ENCODE measurements at regions not wholly inside any gene's neighbourhood (a gene's known extent, or its start where the extent isn't known, plus 50 kb on each side); places are given as distances from the start of the nearest gene placed in this dataset.
"Not testable (repeated sequence)": the region's sequence is repeated elsewhere in the genome, so short reads cannot be mapped to it uniquely, and the experiment has no call there.

DNA sequence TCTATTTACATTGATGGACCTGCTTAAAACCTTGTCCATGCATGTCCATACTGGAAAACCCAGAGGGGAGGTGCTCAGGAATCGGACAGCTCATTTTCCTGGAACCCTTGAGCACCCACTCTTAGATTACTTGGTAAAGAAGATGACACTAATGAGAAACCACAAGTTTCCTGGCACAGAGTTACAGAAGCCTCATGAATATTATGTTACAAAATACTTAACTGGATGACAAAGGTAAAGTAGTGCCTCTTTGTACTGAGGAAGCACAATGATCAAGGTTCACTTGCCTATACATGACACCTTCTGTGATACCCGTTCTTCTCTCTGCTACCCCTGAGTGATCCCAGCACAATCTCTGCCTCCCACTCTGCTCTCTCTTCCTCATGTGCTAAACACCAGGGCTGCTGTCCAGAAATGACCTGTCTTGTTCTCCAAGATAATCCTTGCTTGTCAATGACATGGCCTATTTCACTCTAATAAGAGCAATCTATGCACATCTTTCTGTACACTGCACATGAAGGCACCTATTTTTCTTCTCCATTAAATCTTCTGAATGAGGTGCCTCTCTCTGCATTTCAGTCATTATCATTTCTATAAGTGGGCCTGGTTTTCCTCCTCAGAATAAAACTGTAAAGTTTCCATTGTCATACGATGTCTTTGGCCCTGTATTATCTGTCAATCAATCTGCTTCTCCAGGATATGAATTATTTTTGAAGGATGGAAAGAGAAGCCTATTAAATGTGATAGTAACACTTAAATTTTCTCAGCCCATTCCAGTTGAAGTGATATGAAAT, 684.0 kb upstream of the ACO1 start:
- no peak for DNase-seq

DNA sequence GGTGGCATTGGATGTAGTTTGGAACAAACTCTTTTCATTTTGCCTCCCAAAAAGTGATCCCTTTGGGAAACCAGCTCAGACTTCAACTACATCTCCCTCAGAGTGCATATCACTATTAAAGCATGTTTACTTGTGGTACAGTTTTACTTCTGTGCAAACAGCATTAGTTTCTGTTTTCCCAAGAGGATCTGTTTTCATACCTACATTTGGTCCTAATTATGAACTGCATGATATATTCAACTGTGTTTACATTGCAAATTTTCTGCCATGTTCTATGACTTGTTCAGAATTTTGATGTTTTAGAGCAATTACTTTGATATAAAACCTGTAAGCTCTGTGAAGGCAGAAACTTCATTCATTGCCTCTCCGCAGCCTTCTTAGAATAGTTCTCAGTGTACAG, 681.5 kb upstream of the ACO1 start:
- DNase-seq: no peak

DNA sequence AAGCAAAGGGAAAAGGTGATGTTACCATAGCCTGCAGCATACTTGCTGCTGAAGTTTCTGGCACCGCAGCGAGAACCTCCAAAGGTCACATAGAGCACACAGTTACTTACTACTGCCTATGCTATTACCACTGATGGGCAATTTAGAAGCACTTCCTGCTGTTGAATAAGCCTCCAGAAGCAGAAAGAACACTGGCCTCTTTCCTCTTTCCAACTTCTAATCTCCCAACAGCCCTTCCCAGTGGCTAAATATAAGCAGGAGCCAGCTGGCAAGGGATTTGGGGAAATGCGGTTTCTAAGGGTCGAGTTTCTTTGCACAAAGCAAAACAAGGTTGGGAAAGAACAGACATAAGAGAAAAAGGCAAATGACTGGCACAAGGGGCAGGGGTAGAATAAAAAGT, 669.2 kb upstream of the ACO1 start:
- DNase-seq: no peak

DNA sequence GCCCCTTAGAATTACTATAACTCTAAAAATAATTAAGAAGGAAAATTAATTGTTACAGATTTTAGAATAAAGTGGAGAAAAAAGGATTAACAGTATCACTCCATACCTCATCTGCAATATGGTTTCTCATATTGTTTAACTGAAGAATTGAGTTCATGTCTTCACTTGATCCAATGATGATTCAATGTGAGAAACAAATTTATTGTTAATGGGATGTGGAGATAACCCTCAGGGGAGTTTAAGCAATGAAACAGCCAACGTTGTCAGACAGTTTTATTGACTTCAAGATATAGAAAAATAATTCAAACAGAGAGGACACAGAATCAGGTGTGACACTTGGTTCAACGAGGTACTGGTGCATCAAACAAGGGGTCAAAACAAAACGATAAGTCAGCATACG, 665.2 kb upstream of the ACO1 start:
- no peak for DNase-seq

DNA sequence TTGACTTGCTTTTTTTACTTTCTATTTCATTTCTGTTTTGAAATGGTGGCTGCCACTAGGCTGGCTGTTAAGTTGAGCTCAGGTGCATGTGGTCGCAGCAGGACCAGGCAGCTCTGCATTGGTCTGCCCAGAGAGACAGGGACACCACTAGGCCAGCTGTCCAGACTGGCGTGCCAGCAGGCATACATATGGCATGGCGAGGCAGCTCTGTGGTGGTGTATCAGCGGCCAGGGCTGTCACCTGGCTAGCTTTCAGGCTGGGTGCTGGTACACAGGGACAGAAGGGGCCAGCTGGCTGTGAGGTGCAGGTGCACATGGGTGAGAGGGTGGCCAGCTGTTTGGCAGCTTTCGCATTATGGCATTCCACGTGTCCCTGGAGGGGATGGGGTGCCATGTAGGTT, 654.0 kb upstream of the ACO1 start:
- DNase-seq: no peak

DNA sequence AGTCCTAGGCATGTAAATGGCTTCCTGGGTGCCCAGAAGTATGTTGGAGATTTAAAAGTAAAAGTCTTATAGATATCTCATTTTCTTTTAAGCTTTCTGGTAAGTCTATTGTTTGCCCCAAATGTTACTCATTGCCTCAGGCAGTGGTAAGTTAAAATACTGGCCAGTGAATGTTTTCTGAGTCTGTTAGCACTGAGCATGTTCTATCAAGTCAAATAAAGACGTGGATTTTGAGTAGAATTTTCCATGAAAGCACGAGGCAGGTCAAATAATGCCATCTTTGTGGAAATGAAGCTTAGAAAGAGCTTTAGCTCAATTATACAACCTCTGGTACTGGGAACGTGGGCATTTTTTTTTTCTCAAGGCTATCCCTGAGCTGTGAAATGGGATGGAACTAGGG, 651.3 kb upstream of the ACO1 start:
- no peak for DNase-seq

DNA sequence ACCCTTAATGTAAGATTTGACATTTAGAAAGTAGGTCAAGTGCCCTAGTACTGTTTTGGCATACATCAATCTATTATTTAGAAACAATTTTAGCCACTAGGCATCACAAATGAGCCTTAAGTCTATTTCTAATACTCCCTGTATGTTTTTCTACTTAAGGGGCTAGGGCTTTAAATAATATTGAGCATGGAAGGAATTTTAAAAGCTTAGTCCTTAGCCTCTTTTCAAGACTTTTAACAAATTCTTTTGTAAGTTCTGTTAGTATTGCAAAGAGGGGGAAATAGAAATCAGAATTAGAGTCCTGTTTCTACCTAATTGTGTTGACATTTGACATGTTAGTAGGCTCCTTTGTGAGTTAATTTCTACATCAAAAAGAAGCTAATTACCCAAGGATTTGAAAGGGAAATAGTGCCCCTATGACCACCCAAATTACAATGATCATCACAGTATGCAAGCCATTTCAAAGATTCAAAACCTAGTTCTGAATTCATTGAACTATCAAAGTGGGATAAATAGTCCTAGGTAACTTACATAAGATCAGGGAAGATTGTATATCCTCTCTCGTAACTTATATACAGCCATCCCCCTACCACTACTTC, 647.8 kb upstream of the ACO1 start:
- no peak for DNase-seq

DNA sequence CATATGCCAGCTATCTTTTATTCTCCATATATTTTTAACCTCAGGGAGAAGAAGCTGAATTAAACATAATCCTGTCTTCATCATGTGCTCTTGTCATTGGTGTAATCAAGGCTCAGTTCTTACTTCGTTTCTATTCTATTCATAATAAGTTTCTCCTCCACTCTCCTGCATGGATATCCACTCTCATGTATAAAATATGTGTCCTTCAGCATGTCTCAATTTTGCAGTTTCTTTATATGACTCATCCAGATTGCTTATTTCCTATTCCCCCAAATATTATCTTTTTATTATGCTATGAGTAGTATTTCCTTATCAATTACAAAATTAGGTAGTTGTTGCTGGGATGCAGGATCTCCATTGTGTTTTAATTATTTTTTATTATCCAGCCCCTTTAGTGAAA, 643.7 kb upstream of the ACO1 start:
- no peak for DNase-seq

DNA sequence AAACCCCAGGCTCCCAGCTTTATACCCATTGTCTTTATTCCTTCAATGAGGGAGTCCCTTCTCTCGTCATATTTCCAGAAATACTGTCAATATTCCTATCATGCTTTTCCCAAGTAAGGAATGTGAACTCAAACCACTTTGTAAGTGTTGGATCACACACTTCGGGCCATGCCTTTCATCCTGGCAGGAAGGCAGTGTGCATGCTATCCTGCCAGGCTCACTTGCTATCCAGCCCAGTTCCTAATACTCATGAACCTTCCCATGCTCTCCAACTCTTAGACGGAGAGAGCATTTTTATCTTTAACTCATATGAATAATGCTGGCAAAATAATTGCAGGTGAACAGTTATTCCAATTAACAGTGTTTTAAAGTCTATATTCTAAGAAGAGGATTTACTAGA, 639.9 kb upstream of the ACO1 start:
- DNase-seq: no peak

DNA sequence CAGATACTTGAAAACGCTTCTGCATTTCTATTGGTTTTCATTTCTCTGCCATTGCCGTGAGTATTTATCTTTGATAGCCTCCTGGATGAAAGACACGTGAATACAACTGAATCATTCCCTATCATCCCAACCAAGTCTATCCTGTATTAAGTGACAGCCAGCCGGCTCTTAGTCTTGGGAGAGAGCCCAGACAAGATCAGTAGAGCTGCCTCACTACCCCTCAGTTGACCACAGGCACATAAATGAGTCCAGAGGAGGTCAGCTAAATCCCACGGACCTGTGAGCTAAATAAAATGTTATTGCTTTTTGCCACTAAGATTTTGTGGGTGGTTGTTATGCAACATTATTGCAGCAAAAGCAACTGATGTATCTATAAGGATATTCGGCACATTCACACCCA, 639.0 kb upstream of the ACO1 start:
- DNase-seq: no peak

DNA sequence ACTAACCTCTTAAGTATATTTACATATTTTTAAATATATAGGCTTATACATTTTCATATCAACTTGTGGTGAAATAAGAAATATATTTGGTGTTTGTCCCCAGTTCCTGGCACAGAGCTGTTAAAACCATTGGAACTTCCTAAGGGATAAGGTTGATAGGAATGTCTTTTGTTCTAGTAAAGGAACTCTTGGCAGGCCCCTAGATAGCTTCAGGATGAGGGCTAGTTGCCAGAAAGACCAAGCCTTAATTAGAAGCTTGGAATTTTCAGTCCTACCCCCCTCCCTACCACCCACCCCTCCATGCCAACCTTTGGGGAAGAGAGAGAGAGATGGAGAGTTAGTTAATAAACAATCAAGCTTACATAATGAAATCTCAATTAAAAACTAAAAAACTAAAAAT, 638.6 kb upstream of the ACO1 start:
- no peak for DNase-seq

DNA sequence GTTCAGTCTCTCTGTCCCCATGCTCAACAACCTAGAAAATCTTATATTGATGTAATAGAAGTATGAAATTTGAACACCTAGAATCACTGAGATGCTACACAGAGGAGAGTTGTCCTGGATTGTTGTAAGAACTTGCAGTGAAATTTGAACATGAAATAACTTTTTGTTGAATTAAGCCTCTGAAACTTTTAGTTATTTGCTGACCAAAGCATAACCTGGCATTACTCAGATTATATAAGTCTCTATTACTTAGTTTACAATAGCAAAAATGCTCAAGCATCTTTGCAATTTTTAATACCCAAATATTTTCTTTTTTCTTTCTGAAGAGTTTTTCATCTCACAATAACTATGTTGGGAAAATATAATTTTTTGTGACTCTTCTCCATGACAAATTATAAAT, 630.7 kb upstream of the ACO1 start:
- no peak for DNase-seq

DNA sequence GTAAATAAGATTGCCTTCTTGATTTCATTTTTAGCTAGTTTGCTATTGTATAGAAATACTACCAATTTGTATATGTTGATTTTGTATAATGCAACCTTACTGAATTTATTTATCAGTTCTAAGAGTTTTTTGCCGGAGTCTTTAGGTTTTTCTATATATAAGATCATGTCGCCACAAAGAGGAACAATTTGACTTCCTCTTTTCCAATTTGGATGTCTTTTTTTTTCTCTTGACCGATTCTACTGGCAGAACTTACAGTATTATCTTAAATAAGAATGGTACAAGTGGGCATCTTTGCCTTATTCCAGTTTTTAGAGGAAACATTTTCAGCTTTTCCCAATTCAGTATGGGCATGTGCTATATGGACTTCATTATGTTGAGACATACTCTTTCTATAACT, 624.7 kb upstream of the ACO1 start:
- DNase-seq: no peak

DNA sequence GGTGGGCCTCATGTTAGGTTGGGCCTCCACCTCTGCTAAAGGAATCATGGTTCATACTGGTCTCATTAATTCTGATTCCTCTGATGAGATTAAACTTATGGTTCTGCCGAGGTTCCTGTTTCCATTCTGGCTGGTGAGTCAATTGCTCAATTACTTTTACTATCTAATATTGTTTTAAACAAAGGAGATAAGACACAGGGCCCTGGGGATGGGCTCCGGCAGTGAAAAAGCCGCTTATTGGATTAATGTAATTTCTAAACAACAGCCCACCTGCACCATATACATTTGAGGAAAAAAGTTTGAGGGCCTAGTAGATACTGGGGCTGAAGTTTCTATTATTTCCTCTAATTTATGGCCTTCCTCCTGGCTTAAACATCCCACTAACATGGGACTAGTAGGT, 610.4 kb upstream of the ACO1 start:
- not testable (repeated sequence) for DNase-seq

DNA sequence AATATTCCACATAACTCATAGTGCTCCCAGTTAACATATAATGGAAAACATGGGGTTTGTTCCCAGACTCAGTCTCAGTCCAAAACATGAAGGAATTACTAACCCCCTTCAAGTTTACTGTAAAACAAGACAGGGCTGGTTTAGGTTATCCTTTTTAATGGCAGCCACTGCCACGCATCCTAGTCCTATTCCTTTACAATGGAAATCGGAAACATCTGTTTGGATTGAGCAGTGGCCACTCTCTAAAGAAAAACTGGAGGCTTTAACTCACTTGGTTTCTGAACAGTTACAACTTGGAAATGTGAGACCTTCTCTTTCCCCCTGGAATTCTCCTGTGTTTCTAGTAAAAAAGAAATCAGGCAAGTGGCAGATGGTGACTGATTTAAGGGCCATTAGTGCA, 609.9 kb upstream of the ACO1 start:
- DNase-seq: no peak

DNA sequence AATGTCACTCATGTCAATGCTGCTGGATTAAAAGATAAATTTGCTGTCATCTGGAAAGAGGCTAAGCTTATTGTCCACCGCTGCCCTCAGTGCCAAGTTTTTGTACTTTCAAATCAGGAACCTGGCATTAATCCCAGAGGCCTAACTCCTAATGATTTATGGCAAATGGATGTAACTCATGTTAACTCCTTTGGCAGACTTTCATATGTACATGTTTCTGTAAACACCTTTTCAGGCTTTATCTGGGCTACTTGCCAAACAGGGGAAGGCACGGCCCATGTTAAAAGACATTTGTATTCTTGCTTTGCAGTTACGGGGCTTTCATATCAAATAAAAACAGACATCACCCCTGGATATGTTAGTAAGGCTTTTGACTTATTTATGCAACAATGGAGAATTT, 608.0 kb upstream of the ACO1 start:
- no peak for DNase-seq

DNA sequence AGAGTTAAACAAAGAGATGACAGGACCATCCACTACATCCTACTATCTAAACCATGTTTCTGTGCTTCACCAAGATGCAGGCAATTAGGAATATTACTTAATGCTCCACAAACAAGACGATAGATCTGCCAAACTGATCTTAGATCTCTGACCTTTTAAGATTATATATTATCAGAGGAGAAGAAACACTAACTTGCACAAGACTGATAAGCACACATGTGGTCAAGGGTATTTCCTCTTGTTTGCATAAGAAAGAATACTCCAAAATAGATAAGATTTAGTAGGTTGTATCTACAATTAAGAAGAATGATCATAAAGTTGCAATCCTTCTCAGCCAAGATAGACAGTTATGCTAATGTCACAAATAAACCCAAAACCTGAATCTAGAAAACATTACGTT, 601.0 kb upstream of the ACO1 start:
- DNase-seq: no peak

DNA sequence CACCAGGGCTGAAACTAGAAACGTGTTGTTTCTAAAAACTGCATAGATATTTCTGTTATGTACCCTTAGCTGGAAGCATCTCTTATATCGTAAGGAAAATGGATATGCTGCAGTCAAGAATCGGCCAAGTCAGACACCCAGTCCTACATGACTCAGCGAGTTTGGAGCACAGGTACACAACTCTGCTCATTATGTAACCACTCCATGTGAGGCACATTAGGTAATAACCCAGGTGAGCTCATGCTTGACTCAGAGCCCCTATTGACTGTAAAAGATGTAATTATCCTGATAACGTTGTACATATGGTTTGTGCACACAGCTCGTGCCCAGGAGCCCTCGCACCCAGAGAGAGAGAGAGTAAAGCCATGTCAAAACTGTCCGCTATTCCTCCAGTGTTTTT, 593.7 kb upstream of the ACO1 start:
- no peak for DNase-seq

DNA sequence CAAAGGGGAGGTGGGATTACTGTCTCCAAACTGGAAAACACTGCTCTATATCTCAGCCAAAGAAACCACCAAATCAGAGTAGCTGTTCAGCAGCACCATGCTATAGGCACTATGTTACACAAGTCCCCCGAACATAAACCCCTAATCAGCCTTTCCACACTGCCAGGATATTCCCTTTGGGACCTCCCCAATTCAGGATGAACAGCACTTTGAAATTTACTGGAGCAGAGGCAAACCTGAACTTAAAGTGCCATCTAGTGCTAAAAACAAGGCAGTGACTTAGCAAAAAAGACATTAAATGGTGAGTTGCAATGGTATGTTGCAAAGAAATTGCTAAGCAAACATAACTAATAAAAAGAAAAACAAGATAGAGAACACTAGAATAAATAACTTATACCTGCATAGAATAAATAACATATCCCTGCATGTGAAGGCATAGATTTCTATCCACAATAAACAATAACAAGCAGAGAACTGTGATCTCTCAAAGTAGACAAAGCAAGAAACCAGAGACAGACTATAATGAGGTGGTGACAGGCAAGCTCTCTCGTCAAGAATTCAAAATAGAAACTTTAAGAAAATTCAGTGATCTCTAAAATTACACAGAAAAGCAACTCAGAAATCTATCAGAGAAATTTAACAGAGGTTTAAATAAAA, 584.4 kb upstream of the ACO1 start:
- DNase-seq: peak in 1 of 2 donors; percentile 34

DNA sequence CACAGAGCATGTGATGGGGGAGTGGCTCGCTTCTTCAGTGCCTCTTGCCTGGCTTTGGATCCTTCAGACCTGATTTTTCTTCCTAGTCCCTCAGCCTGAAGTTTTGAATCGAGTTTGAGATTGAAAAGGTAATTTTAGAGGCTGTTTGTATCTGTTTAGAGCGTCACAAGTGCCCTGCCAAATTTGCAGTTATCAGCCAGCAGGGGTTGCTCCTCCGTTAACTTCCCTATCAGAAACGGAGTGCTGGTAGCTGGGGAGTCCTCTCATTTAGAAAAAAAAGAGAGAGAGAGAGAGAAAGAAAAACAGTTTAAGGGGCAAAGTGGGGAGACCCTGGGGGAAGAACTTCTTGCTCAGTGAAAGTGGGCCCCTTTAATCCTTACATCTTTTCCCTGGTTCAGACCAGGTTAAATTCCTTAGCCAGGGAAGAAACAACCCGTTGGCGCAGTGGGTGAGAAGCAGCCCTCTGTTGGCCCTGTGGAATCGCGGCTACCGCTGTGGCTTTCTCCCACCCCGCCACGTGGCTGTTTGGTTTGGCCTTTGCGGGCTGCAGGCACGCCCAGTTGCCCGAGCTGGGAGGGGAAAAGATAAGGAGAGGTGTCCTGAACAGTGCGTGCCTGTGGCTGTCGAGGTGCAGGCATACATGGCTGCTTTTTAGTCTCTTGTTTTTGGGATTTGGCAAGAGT, 576.7 kb upstream of the ACO1 start:
- DNase-seq: no peak

DNA sequence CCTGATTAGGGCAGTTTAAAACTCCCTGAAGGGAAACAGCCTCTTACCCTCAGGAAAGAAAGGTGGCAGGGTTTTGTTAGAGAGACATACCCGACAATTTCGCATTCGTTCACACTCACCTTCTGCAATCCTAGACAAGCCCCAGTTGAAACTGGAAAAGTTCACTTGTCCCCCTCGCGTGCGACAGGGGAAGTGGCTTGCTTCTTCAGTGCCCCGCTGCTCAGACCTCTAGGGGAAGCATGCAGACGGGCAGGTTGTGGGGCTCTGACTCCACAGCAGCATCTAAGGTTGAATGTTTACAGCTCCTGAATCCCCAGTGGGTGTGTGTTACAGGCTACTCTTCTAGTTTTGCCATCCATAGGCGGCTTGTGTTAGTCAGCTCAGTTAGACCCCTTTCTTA, 575.7 kb upstream of the ACO1 start:
- no peak for DNase-seq

DNA sequence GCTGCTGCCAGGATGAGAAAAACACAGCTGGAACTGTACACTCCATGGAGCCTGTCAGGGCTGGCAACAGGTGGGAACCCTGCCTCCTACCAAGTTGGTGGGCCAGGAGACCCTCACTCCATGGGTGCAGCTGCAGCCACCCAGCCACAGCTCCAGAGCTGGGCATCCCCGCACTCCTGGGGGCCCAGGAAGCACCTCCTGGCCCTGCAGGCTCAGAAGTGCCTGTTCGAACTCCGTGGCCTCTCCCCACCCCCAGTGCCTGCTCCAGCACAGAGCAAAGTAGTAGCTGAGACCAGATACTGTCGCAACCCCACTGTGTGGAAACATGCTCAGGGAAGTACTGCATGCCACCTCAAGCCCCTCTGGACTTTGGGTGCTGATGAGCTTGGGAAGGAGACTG, 564.0 kb upstream of the ACO1 start:
- DNase-seq: no peak

DNA sequence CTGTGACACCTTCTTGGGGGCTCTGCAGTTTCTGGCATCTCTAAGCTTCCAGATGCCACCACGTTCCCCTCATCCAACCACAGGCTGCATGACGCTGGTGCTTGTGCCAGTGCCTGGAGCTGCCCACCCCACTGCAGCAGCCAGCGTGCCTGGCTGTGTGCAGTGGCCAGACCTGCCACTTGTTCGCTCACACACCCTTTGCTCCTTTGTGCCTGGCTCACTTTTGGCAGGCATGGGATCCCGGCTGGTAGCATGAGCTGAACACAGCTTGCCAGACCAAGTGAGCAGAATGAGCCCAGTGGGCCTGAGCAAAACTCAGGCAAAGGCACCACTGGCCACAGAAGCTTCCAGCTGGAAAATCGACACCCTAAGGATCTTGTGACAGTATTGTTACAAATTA, 562.9 kb upstream of the ACO1 start:
- DNase-seq: no peak

DNA sequence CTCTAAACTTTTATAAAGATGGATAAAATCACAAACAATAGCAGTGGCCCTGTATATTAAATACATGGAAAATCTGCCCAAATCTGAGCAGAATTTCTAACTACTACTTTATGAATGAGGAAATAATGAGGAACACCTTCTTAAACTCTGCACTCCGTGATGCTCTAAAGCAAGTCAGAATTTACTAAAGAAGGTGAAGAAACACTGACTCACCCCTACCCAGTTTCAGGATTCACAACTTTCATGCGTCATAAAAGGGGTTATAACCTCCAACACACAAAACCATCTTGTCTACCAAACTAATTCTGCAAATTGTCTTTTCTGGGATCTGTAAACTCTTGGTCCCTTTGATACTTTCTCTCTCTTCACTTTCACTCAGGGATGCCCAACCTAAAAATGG, 561.1 kb upstream of the ACO1 start:
- DNase-seq: no peak
